ENCODE measurements at regions not wholly inside any gene's neighbourhood (a gene's known extent, or its start where the extent isn't known, plus 50 kb on each side); places are given as distances from the start of the nearest gene placed in this dataset.

- no peak for DNase-seq (ENCODE audit: low read depth)
Observed at GRCh38 chr1:229112832-229113548, 157.9 kb upstream of the RAB4A start.

- DNase-seq (ENCODE audit: low read depth): no peak
Observed at GRCh38 chr1:229114315-229114714, 156.6 kb upstream of the RAB4A start.

- no peak for DNase-seq (ENCODE audit: low read depth)
Observed at GRCh38 chr1:229114850-229115365, 156.0 kb upstream of the RAB4A start.

- no peak for DNase-seq (ENCODE audit: low read depth)
Observed at GRCh38 chr1:229116114-229116513, 154.8 kb upstream of the RAB4A start.

- no peak for DNase-seq (ENCODE audit: low read depth)
Observed at GRCh38 chr1:229117664-229118300, 153.1 kb upstream of the RAB4A start.

GRCh38 chr1:229118477-229119061, 152.3 kb upstream of the RAB4A start:
- no peak for DNase-seq (ENCODE audit: low read depth)

GRCh38 chr1:229119161-229119560, 151.8 kb upstream of the RAB4A start:
- DNase-seq (ENCODE audit: low read depth): no peak

- no peak for DNase-seq (ENCODE audit: low read depth)
Observed at GRCh38 chr1:229119876-229120275, 151.0 kb upstream of the RAB4A start.

GRCh38 chr1:229121845-229122436, 149.0 kb upstream of the RAB4A start:
- DNase-seq (ENCODE audit: low read depth): no peak

- DNase-seq (ENCODE audit: low read depth): no peak
Observed at GRCh38 chr1:229122606-229123005, 148.3 kb upstream of the RAB4A start.

- DNase-seq (ENCODE audit: low read depth): no peak
Observed at GRCh38 chr1:229124116-229124515, 146.8 kb upstream of the RAB4A start.

GRCh38 chr1:229124520-229125124, 146.3 kb upstream of the RAB4A start:
- DNase-seq (ENCODE audit: low read depth): no peak

- DNase-seq (ENCODE audit: low read depth): no peak
Observed at GRCh38 chr1:229127301-229127700, 143.6 kb upstream of the RAB4A start.

GRCh38 chr1:229128066-229128608, 142.8 kb upstream of the RAB4A start:
- DNase-seq (ENCODE audit: low read depth): no peak

GRCh38 chr1:229129301-229130027, 141.4 kb upstream of the RAB4A start:
- DNase-seq (ENCODE audit: low read depth): no peak

GRCh38 chr1:229130028-229130668, 140.8 kb upstream of the RAB4A start:
- no peak for DNase-seq (ENCODE audit: low read depth)

GRCh38 chr1:229131243-229132105, 139.4 kb upstream of the RAB4A start:
- DNase-seq (ENCODE audit: low read depth): no peak

GRCh38 chr1:229132106-229132443, 138.8 kb upstream of the RAB4A start:
- no peak for DNase-seq (ENCODE audit: low read depth)

GRCh38 chr1:229132706-229133105, 138.2 kb upstream of the RAB4A start:
- DNase-seq (ENCODE audit: low read depth): no peak

GRCh38 chr1:229133151-229133550, 137.8 kb upstream of the RAB4A start:
- no peak for DNase-seq (ENCODE audit: low read depth)
